ENCODE measurements at regions not wholly inside any gene's neighbourhood (a gene's known extent, or its start where the extent isn't known, plus 50 kb on each side); places are given as distances from the start of the nearest gene placed in this dataset.

DNA sequence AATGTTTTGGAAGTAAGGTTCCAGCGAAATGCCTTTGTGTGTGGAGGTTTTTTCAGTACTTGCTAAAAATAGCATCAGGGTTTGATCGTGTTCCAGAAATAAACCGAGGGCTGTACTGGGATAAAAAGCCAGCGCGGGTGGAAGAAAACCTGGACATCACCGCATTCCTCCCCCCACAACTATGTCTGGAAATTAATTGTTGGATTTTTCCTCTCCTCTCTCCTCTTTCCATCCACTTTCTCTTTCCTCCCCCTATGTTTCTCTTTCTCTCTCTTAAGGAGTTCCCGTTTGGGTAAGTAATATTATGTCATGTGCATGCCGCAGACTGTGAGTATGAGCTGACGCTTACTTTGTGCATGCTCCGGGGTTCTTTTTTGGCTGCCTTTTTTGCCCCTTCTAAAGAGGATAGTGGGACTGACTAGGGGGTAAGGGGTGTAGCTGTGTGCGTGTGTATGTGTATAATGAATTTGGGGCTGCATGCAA is 104.2 kb upstream of the HSD17B12 start:
- DNase-seq, result no peak

DNA sequence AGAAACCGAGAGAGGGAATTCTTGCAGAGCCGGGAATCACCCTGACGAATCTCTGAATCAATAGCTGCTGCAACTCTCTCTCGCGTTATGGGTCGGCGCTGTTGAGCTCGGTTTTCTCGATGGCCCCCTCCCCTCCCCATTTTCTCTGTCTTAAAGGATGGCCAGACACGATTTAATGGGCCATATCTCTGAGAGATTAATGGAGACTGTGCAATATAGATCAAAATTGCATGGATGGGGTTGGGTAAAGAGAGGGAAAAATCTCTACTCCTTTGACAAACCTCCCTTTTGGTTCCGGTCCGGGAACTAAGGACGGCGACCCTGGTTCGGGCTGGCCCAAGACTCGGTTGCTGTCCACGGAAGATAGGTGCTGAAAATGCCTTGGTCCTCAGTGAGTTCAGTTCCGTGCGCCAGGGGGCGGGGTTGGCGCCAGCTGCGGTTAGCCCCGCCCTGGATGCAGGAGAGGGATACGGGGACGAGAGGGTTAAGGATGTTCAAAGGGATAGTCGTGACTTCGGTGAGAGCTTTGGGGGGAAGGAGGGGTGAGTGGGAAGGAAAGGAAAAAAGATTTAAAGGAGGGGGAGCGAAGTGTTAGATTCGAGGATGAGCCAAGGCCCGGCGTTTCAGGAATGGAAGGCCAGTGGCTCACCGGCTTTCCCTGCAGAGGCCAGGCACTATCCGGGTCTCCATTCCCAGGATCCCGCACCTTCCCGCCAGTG is 103.6 kb upstream of the HSD17B12 start:
- peak; percentile 41 for DNase-seq

DNA sequence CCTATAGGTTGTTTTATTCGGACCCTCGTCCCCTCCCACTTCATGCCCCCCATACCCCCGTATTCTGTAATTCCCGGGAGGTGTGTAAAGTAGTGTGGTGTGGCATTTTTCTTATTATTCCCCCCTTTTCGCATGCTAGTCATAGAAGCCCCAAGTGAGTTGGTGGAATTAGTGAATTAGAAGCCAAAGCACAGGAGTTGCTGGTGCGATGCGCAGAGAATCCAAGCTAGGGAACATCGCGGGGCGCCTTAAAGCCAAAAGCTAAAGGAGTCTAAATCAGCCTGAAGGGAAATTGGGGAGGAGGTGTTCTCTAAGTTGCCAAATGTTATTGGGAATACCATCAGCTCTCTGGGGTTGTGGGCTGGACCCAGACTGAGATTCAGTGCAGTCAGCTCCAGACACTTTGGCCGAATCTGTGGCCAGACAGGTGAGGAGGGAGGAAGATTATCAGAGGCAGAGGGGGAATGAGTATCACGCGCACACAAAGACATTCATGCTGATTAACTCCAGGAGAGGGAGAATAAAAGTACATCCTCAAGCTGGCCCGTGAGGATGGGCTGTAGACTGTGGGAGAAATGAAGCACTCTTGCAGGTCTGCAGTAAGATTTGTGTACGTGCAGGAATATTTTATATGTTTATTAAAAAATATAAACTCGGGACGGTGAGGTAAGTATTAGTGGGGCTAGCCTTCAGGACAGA is 102.8 kb upstream of the HSD17B12 start:
- no peak for DNase-seq

DNA sequence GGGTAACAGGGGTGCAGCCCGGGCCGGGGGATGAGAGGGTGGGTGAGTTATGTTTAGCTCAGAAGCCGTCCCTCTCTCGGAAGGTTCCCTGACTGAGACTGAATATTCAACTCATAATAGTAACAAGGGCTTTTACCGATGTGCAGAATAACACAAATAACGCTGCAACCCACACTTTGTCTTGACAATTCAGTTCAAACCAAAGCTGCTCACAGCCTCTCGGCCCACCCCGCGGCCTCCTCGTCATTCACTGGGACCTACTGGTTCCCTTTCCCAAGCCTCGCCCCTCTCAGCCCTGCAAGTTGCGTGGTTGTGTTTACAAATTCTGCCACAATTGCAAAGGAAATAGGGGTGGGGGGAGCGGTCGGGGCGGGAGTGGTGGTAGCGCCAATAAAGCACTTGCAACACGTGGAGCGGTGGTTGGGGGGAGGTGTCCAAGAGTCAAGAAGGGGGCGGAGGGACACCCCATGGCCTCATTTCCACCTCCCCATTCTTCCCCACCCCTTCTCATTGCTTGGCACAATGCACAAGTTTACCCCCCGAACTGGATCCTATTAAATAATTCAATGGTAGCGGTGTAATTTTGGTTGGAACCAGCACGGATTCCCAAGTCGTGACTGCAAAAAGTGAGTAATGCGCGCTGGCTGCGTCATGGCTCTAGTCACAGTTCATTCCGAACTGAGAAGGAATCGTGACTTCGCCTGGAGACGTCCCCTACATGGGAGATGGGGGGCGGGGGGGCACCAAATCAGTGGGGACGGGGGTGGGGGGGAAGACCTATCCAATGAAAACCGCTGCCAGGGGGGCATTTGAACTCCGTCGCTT is 102.0 kb upstream of the HSD17B12 start:
- DNase-seq, result no peak

DNA sequence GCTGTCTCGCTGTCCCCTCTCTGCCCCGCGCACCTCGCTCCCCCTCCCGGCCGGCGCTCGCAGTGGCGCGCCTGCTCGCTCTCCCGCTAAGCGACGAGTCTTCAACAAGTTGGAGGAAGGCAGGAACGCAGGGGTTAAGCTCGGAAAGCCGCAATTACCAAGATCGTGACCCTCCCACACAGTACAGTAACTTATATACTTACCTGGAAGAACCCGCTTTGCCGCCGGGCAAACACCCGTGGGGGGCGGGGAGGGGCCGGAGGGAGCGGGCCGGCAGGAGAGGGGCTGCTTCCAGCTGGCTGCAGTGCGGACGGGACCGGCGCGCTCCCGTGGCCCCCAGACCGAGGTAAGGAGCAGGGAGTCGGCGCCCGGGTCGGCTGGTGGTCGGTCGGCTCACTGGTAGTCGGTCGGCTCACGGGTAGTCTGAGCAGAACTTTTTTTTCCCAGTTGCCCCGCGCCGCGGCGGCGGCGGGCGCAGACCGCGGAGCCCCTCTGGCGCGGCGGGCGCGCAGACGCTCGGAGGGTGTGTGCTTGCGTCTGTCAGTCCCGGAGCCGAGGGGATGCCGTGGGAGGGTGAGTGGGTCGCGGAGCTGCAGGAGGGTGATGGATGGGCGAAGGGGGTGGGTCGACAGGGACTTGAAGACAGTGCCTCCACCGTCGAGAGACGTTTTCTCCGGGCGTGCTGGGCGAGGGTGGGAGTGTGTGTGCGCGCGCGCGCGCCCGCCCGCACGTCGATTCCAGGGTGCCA is 101.2 kb upstream of the HSD17B12 start:
- DNase-seq, result peak; percentile 64

DNA sequence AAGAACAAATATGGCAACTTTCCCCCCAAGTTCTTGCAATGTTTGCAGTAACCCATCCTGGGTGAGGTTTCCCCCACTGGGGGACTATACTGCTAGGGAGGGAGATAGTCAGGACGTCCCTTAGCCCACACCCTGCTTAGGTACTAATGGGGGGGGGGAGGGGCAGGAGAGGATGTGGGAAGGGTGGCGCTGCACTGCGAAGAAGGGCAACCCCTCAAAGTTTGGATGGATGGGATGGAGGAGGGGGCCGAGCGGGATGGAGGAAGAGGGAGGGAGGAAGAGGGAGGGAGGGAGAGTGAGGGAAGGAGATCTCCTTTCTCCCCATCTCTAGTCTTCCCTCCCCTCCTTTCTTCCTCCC is 100.6 kb upstream of the HSD17B12 start:
- no peak for DNase-seq

DNA sequence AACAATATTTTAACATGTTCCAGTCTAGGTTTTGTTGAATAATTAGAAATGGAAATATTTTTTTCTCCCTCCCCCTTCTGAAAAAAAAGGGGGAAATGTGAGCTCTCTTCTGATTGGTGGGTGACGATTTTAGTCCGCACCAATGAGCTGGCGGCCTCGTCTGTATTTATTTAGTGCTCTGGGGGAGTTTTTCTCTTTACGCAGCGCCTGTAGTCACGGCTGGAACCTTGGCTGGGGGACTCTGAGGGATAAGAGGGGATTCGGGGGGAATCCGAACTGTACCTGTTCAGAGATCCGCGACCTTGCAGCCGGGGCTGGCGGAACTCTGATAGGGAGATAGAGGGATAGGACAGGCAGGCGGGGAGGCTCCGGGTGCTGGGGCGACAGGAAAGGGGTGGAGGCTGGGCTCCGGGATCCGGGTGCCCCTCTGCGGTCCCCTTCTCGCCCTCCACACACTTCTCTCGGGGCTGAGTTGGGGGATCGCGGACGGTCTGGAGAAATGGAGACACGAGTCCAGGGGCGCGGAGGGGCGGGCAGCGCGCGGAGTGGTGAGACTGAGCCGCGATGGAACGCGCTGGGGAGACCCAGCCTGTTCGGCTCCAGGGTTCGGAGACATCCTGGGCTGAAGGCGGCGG is 99.7 kb upstream of the HSD17B12 start:
- DNase-seq, result no peak

DNA sequence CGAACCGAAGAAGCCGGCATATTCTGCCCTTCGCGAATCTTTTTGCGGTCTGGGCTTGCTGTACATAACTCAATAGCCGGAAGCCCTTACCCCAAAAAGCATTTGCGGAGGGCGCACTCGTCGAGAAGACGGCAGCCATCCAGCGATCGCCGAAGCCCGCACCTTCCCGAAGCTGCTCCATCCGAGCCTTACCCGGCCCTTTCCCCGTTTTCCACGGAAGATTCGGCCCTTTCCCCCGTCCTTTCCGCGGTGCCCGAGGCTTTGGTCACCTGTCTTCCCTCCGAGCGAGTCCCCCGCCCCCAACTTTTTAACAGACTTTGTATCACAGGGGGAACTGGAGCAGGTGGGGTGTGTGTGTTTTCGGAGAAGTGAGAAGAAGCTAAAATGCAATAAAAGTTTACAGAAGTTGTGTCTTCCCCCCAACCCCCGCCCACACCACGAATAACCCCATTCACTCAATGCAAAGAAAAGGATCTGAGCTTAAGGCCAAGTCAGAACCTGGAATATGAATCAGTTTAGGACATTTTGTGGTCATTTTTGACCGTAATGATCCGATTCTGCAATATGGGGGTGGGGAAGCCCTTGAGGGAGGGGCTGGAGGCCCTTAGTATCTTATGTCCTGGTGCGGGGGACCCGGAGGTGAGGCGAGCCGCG is 99.0 kb upstream of the HSD17B12 start:
- no peak for DNase-seq

DNA sequence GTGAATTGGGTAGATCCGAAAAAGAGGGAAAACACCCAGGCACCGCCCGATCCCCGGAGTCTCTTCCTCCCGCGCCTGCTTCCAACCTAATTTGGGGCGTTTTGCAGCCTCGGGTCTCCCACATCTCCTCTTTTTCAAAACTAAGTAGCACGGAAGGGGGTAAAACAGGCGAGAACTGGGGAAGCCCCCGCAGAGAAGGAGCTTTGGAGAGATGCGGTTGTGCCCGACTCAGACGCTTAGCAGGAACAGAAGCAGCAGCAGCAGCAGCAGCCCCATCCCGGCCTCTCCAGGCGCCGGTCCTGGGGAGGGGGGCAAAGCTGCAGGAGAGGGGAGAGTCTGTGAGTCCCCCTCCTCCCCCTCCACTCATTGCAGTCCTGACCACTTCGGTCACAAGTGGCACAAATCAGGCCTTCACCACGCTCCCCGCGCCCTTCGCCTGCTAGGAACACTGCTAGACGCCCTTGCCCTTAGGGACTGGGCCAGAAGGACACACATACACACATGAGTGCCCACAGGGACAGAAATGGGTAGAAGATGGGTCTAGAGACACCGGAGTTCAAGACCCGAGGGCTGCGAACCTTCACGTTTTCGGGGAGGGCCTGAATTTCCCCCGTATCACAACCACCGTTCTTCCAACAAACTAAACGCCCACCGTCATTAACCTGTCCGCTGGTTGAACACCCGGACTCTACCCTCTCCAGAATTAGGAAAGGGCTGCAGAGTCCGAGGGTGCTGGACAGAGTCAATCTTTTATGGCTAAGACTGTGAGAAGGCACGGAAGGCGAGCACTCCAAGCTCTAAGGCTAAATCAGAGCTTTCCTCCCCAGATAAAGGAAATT is 98.3 kb upstream of the HSD17B12 start:
- no peak for DNase-seq

DNA sequence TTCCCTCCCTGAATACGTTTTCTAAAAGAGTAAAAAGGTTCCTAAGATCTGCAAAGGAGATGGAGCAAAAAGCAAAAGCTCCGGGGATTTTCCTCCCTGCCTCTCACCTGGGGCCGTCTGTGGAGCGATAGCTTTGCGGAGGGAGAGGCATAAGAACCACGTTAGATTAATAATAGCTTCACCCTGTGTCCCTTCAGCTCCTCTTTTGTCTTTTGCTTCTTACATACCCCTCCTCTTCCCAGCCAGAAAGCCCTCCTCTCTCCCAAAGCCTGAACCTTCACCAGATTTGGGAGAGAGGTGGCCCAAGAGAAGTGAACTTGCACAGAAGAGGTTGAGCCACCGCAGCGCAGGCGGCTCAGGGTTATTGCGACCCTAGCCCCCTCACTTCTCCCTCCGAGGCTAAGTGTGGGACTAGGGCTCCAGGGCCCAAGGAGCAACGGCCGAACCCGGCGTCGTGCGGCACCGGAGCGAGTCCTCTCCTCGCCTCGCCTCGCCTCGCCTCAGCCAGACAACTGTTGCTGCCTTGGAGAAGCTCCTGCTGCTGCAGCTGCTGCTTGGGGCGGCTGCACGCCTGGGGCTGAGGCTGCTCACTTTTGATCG is 97.6 kb upstream of the HSD17B12 start:
- no peak for DNase-seq

DNA sequence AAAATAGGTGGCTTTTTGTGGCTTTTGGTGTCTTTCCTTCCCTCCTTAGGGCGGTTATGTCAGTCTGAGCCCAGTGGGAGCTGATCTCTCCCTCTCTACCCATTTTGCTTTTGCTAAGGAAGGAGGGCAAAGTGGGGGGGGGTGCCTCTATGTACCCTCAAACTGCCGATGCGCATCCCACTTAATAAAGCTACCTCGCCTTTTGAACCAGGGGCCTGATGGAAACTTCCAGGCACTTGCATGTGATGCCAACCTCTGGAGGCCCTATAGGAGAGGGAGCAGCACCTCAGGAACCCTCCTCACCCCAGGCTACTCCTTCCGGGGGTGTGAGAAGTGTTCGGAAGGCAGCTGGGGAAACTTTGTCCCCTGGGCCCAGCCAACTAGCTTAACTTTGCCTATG is 97.0 kb upstream of the HSD17B12 start:
- no peak for DNase-seq

DNA sequence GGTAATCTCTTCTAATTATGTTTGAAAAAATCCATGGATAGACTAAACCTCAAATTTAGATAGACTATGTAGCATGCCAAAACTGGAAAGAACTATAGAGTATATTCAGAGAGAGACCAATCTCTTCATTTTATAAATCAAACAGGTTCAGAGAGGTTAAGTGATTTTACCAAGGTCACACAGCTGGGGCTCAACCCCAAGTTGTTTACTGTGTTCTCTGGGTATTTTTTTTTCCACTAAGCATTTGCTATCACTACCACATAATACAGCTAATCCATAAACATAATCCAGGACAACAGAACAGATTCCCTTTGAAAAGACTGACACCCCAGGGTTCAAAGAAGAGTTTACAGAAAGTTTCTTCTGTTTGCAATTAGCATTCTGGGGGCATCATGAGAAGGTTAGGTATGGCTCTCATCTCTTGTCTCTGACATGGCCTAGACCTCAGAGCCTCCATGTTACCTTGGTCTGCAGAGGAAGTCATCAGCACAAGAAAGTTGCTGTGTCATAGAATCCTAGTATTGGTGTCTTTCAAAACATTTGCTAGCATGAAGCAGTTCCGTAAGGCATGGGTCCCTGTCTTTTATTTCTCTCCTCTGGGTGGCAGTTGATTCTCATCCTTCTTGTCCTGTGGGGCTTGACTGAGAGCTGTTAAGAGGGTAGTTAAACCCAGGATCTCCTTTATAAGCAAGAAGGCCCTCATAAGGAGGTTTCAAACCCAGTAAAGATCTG is 94.5 kb upstream of the HSD17B12 start:
- DNase-seq, result no peak

DNA sequence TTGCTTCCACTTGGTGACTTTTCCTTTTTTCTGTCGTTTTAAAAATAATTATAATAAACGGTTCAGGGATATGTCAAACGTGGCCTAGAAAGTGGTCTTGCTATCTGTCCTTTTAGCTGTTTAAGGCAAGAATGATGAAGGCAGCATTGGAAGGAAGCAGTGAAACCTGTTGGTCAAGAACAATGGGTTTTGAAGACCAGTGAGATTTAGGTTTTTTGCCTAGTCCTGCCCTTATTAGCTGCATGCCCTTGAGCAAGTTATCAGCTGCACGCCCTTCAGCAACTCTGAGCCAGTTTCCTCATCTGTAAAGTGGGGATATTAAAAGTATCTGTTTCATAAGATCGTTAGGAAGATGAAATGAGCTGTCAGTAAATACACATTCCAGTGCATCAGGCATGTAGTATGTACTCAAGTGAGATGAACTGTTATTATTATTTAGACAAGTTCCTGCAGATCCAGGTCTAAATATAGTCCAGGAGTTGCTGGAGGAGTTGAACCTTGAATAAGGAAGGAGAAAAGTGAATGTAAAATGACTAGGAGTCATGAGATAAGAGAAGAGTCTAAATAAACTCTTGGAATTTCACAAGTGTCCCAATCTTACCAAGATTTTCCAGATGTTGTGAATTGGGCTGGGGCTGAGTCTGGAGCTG is 90.8 kb upstream of the HSD17B12 start:
- DNase-seq, result no peak

DNA sequence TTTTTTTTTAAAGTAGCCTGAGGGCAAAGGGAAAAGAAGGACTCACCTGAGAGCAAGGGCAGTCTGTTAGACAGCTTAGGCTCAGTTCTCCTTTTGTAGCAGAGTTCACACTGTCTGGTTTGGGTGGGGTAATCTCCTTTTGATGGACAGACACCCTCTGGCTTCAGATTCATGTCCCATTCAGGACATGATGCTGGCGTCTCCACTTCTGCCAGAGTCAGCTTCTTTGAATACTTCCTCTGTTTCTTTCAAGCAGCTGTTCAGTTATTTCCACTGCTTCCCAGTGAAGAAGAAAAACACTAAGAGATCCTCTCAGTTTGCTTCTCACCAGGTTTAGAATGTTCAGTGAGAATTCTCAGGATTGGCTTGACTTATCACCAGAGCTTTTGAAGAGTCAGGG is 79.0 kb upstream of the HSD17B12 start:
- no peak for DNase-seq

DNA sequence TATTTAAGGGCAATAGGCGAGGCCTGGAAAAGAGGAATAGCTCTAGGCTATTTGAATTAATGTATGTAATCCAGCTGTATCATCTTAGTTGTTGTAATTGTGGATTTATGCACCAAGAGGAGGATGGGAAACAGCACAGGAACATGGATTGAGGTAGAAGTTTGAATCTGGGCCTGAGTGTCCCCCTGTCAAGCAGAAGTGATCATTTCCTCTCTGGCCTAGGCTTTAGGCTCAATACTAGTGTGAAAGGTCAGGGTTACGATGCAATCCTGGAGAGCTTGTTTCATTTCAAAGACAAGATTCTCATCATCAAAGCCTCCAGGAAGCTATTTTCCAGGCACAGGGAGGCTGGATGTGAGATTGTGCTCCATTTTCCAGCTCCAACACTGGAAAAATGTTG is 77.9 kb upstream of the HSD17B12 start:
- DNase-seq, result no peak

DNA sequence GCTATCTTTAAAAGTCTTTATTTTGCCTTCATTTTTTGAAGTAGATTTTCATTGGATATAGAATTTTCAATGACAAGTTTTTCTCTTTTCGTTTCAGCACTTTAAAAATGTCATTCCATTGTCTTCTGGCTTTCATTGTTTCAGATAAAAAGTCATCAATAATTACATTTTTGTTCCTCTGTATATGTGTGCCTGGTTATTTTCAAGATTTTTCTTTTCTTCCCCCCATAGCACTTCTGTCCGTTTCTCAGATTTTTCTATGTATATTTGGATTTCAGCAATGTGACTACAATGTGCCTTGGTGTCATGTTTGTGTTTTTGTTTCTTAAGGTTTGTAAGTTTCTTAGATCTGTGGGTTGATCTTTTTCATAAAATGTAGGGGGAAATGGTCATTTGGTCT is 66.3 kb upstream of the HSD17B12 start:
- no peak for DNase-seq

DNA sequence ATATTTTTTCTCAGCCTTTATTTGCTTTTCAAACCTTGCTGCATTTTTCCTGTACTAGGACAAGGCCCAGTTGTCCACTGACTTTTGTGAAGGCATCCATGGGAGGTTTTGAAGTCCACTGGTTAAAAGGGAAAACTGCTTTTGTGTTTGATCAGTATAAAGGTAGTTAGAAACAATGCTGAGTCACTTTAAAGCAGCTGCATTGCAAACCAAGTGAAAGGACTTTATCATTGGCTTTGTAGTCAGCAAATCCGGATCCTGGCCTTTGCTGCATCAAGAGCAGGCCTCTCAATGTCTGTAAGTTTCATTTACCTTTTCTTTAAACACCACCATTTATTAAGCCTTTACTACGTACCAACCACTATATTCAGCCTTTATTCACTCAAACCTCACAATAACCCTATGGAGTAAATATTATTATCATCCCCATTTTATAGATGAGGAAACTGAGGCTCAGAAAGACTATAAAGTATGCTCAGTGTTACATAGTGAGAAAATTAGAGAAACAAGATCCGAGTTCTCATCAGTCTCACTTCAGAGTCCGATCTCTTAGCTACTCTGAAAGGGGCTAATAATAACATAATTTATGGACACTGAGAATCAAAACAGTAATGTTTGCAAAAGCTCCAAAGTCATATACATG is 60.6 kb upstream of the HSD17B12 start:
- DNase-seq, result no peak

DNA sequence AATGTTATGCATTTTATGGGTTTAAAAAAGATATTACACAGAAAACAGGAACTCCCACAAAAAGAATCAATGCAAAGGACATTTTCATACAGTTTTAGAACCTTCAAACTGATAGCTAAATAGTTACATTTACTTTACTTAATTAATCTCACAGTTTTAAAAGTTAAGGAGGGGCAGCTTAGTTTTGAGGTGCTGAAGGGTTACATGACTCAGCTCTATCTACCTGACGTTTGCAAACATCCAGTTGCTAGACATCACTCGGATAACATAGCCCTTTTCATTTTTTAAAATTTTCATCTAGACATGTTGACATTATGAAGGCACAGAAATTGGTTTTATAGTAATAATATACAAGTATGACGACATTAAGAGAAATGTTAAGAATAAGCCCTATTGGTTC is 53.7 kb upstream of the HSD17B12 start:
- no peak for DNase-seq
